ENCODE measurements at regions not wholly inside any gene's neighbourhood (a gene's known extent, or its start where the extent isn't known, plus 50 kb on each side); places are given as distances from the start of the nearest gene placed in this dataset.
"Not testable (repeated sequence)": the region's sequence is repeated elsewhere in the genome, so short reads cannot be mapped to it uniquely, and the experiment has no call there.

DNA sequence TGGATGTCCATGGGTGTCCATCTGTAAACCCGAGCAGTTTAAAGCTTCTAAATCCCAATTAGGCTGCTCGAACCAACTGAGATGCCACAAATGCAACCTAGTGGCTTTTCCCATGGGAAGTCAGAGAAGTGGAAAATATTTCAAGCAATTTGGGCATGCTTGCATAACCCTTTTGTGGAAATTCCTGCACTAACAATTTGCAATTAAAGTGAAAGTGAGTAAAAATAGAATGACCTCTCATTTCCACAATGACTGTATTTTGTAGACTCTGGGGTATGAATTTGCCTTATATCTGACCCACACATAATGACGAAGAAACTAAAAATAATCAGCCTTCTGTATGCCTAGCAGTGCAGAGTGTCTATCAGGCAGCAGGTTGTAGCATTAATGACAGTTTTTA, 91.8 kb upstream of the TSC22D1 start:
- H3K36me3 ChIP-seq (ENCODE audit: control insufficient read depth in 2 of 2, extremely low read depth in 1 of 2, insufficient read depth in 2 of 2, low read length in 2 of 2): no peaks in the 10 kb centered on the region
- ChIA-PET CTCF (interaction anchor here (1.2 to 1.5 kb wide), 3 partner anchors 14 to 21 kb away, joined by 3 to 4 read pairs (median 3); no protein-coding TSS in a partner anchor), POLR2A (no interaction called here)
- no peaks in the 10 kb centered on the region for H3K27me3 ChIP-seq (ENCODE audit: control insufficient read depth in 2 of 2, insufficient read depth in 2 of 2, low read length in 2 of 2)
- H3K27ac ChIP-seq (ENCODE audit: insufficient read depth, low read depth, low read length): no peak overlapping the region
- no peak overlapping the region for H3K9ac ChIP-seq (replicated peaks; ENCODE audit: extremely low read depth, insufficient read depth, low read length)
- H3K4me3 ChIP-seq (replicated peaks in 1 of 3; ENCODE audit: insufficient read depth in 1 of 3, low read depth in 1 of 3, low read length in 3 of 3): no peak overlapping the region
- no peaks in the 10 kb centered on the region for H3K79me2 ChIP-seq (ENCODE audit: control insufficient read depth, insufficient read depth, low read length)
- no peaks in the 10 kb centered on the region for H3K9me3 ChIP-seq (replicated peaks; ENCODE audit: control insufficient read depth, insufficient read depth, low read length)
- H2AFZ ChIP-seq (ENCODE audit: low read depth, low read length): peak overlapping the region; percentile 31
- H4K20me1 ChIP-seq (replicated peaks; ENCODE audit: control insufficient read depth, extremely low read depth, insufficient read depth, low read length): no peaks in the 10 kb centered on the region
- H3K9me1 ChIP-seq (replicated peaks; ENCODE audit: control insufficient read depth, extremely low read depth, insufficient read depth, low read length): no peaks in the 10 kb centered on the region
- H3K4me2 ChIP-seq (ENCODE audit: insufficient read depth, low read length): peak overlapping the region; percentile 37
- DNase-seq (ENCODE audit: low read depth, low spot score) (peak; percentile 44), FAIRE-seq (no peak)
- intact Hi-C loops (cut with micrococcal nuclease) (no loop called here), dilution Hi-C loops (cut with MboI; ENCODE audit: extremely low pct_ligation_motif_present, low sequenced_read_pairs) (no loop called here)
- H3K4me1 ChIP-seq (ENCODE audit: control insufficient read depth, extremely low read depth, insufficient read depth, low read length): peaks cover 13% of the 10 kb centered on the region
- BruUV-seq (replicated peaks): no TSS peak
- no peak for TF ChIP-seq EZH2 (IDR thresholded peaks at IDR 0.05; ENCODE audit: borderline replicate concordance, low read depth, low read length, severe bottlenecking)
- TF ChIP-seq, protein P1, sequence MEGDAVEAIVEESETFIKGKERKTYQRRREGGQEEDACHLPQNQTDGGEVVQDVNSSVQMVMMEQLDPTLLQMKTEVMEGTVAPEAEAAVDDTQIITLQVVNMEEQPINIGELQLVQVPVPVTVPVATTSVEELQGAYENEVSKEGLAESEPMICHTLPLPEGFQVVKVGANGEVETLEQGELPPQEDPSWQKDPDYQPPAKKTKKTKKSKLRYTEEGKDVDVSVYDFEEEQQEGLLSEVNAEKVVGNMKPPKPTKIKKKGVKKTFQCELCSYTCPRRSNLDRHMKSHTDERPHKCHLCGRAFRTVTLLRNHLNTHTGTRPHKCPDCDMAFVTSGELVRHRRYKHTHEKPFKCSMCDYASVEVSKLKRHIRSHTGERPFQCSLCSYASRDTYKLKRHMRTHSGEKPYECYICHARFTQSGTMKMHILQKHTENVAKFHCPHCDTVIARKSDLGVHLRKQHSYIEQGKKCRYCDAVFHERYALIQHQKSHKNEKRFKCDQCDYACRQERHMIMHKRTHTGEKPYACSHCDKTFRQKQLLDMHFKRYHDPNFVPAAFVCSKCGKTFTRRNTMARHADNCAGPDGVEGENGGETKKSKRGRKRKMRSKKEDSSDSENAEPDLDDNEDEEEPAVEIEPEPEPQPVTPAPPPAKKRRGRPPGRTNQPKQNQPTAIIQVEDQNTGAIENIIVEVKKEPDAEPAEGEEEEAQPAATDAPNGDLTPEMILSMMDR (IDR thresholded peaks at IDR 0.05; ENCODE audit: extremely low read depth in 1 of 2, insufficient read depth in 1 of 2, low read depth in 1 of 2, low read length in 2 of 2): no peak
- TF ChIP-seq GATA2 (IDR thresholded peaks at IDR 0.05; ENCODE audit: insufficient read depth, insufficient read length, low read depth, low read length): no peak
- TF ChIP-seq JUN (IDR thresholded peaks at IDR 0.05; ENCODE audit: borderline replicate concordance, insufficient read depth, insufficient read length, low read depth): no peak
- TF ChIP-seq FOS (IDR thresholded peaks at IDR 0.05; ENCODE audit: borderline replicate concordance, insufficient read depth, low read length): no peak
- no peak for TF ChIP-seq POLR2AphosphoS5 (IDR thresholded peaks at IDR 0.05; ENCODE audit: insufficient read depth, low read depth, low read length)
- no peak for TF ChIP-seq POLR2A (IDR thresholded peaks at IDR 0.05; ENCODE audit: low read depth, low read length)
- TF ChIP-seq, protein P2, sequence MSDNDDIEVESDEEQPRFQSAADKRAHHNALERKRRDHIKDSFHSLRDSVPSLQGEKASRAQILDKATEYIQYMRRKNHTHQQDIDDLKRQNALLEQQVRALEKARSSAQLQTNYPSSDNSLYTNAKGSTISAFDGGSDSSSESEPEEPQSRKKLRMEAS (IDR thresholded peaks at IDR 0.05; ENCODE audit: insufficient read depth, insufficient read length): no peak
- TF ChIP-seq MYC (IDR thresholded peaks at IDR 0.05; ENCODE audit: low read depth, low read length): no peak

DNA sequence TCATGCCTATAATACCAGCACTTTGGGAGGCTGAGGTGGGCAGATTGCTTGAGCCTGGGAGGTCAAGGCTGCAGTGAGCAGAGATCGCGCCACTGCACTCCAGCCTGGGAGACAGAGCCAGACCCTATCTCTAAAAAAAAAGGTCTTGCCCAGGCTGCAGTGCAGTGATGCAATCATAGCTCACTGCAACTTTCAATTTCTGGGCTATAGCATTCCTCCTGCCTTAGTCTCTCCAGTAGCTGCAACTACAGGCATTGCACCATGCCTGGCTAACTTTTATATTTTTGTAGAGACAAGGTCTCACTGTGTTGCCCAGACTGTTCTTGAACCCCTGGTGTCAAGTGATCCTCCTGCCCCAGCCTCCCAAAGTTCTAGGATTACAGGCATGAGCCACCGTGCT, 90.4 kb upstream of the TSC22D1 start:
- H3K4me3 ChIP-seq (replicated peaks in 1 of 3; ENCODE audit: insufficient read depth in 1 of 3, low read depth in 1 of 3, low read length in 3 of 3); H4K20me1 ChIP-seq (replicated peaks; ENCODE audit: control insufficient read depth, extremely low read depth, insufficient read depth, low read length); H3K4me2 ChIP-seq (ENCODE audit: insufficient read depth, low read length); H3K79me2 ChIP-seq (ENCODE audit: control insufficient read depth, insufficient read depth, low read length); H2AFZ ChIP-seq (ENCODE audit: low read depth, low read length); H3K9me3 ChIP-seq (replicated peaks; ENCODE audit: control insufficient read depth, insufficient read depth, low read length); H3K27ac ChIP-seq (ENCODE audit: insufficient read depth, low read depth, low read length); BruUV-seq (replicated peaks); FAIRE-seq; POLR2A ChIA-PET; intact Hi-C loops (cut with micrococcal nuclease); CTCF ChIA-PET; H3K36me3 ChIP-seq (ENCODE audit: control insufficient read depth in 2 of 2, extremely low read depth in 1 of 2, insufficient read depth in 2 of 2, low read length in 2 of 2); H3K9ac ChIP-seq (replicated peaks; ENCODE audit: extremely low read depth, insufficient read depth, low read length); DNase-seq (ENCODE audit: low read depth, low spot score); H3K27me3 ChIP-seq (ENCODE audit: control insufficient read depth in 2 of 2, insufficient read depth in 2 of 2, low read length in 2 of 2); H3K9me1 ChIP-seq (replicated peaks; ENCODE audit: control insufficient read depth, extremely low read depth, insufficient read depth, low read length); dilution Hi-C loops (cut with MboI; ENCODE audit: extremely low pct_ligation_motif_present, low sequenced_read_pairs): not testable (repeated sequence)
- peaks cover 13% of the 10 kb centered on the region for H3K4me1 ChIP-seq (ENCODE audit: control insufficient read depth, extremely low read depth, insufficient read depth, low read length)
